HepG2 (cell line): ENCODE measurements at regions not wholly inside any gene's neighbourhood (a gene's known extent, or its start where the extent isn't known, plus 50 kb on each side); places are given as distances from the start of the nearest gene placed in this dataset.
A peak's percentile ranks its signal among the peaks of the same experiment; 100 is the strongest.
"Not testable (repeated sequence)": the region's sequence is repeated elsewhere in the genome, so short reads cannot be mapped to it uniquely, and the experiment has no call there.

Source experiments
- ATAC-seq: fragments of 200-7000 bp; cut with Tn5 transposase; 3 replicates; pipeline ENCODE4 v1.9.1; 2020; ENCODE audit warnings: mild to moderate bottlenecking, moderate library complexity
- BruUV-seq: library from RNA; stranded (reverse); fragments of 400-500 nt; replicated peaks from 2 replicates; lab custom pipeline; 2021; lab: Mats Ljungman, UMichigan
- CTCF ChIA-PET: fragments of 300-600 bp; formaldehyde crosslinking; extraction: SDS; loops from one replicate; lab custom pipeline; 2021; ENCODE audit warnings: low total read pairs, inconsistent platforms, low intra/inter-chr PET ratio; lab: Yijun Ruan, JAX
- POLR2A ChIA-PET: fragments of 350-600 bp; sonication (Branson Sonifier 250); formaldehyde crosslinking; loops from one replicate; lab custom pipeline; 2020; ENCODE audit warnings: antibody characterized with exemption, inconsistent platforms; lab: Yijun Ruan, JAX
- DNase-seq: peaks from one replicate; pipeline ENCODE4 v3.0.0-alpha.2; 2015; ENCODE audit warnings: low spot score
- FAIRE-seq: peaks from 3 replicates; lab custom pipeline; 2011; peaks lifted over from hg19 to GRCh38; lab: Jason Lieb, UNC
- H2AFZ ChIP-seq: one replicate; pipeline ENCODE4 v1.6.1; 2011; ENCODE audit warnings: low read length, inconsistent platforms
- H3K27ac ChIP-seq: fragments of 300-600 bp; 3 replicates; pipeline ENCODE4 v1.8.0; 2011; ENCODE audit warnings: mixed run types, mild to moderate bottlenecking, mixed read lengths, low read length, inconsistent platforms; ENCODE audit not compliant: insufficient read depth; ENCODE audit errors: extremely low read length
- H3K27me3 ChIP-seq, 2 experiments: fragments of 200-600 bp in 1 of 2; 2 replicates in 1 of 2; 3 replicates in 1 of 2; pipeline versions ENCODE4 v1.6.0 to v1.8.0; 2011; ENCODE audit warnings: low read length in 2 of 2, mild to moderate bottlenecking in 2 of 2, moderate library complexity in 2 of 2, inconsistent platforms in 1 of 2; ENCODE audit not compliant: insufficient read depth in 2 of 2, control insufficient read depth in 1 of 2
- H3K36me3 ChIP-seq, 2 experiments: fragments of 200-600 bp in 1 of 2; replicated peaks in 1 of 2; 2 replicates in 1 of 2; 3 replicates in 1 of 2; pipeline versions ENCODE4 v1.5.1 to v1.8.0; 2011; ENCODE audit warnings: low read length in 2 of 2, inconsistent platforms in 1 of 2; ENCODE audit not compliant: insufficient read depth in 2 of 2, control insufficient read depth in 1 of 2
- H3K4me1 ChIP-seq: 2 replicates; pipeline ENCODE4 v1.5.1; 2012; ENCODE audit warnings: low read length, inconsistent platforms; ENCODE audit not compliant: insufficient read depth
- H3K4me2 ChIP-seq: 2 replicates; pipeline ENCODE4 v1.6.0; 2011; ENCODE audit warnings: low read depth, low read length, inconsistent platforms
- H3K4me3 ChIP-seq, 3 experiments: fragments of 200-600 bp in 1 of 3; sonication (generic), shearing (Covaris generic) in 1 of 3; replicated peaks in 1 of 3; 2 replicates each; pipeline ENCODE4 v1.5.1; 2011 to 2016; ENCODE audit warnings: low read length in 3 of 3, inconsistent platforms in 2 of 3, low read depth in 2 of 3, mild to moderate bottlenecking in 2 of 3, control low read depth in 1 of 3, mixed read lengths in 1 of 3; ENCODE audit not compliant: insufficient read depth in 1 of 3
- H3K79me2 ChIP-seq: one replicate; pipeline ENCODE4 v1.6.1; 2011; ENCODE audit warnings: low read length, inconsistent platforms; ENCODE audit not compliant: insufficient read depth
- H3K9ac ChIP-seq: 2 replicates; pipeline ENCODE4 v1.6.0; 2011; ENCODE audit warnings: mild to moderate bottlenecking, low read depth, low read length, inconsistent platforms; ENCODE audit not compliant: insufficient read depth
- H3K9me3 ChIP-seq: 2 replicates; pipeline ENCODE4 v1.5.1; 2012; ENCODE audit warnings: mild to moderate bottlenecking, low read length
- H4K20me1 ChIP-seq: 2 replicates; pipeline ENCODE4 v1.6.0; 2011; ENCODE audit warnings: inconsistent platforms, mild to moderate bottlenecking, low read length, moderate library complexity; ENCODE audit not compliant: insufficient read depth
- MNT ChIP-seq: fragments of 450-650 bp; IDR thresholded peaks from 2 replicates; pipeline ENCODE4 v1.6.1; 2016
- SRY ChIP-seq: sonication (generic); formaldehyde crosslinking; IDR thresholded peaks from 2 replicates; pipeline ENCODE4 v1.8.0; 2022; ENCODE audit warnings: mild to moderate bottlenecking, missing genetic modification reagents
- WGBS: methylation state at CpG from one replicate; pipeline ENCODE4 v1.1.6; 2017; ENCODE audit warnings: low lambda C conversion rate; 5-methylcytosine and 5-hydroxymethylcytosine counted together
- in situ Hi-C: cut with HindIII; loops from 2 replicates; pipeline ENCODE4 v1.10.0; 2017; ENCODE audit warnings: low pct_unique_long_range_greater_than_20kb; ENCODE audit not compliant: extremely low pct_ligation_motif_present
- intact Hi-C: fragments of 100-400 bp; cut with micrococcal nuclease; formaldehyde crosslinking; loops from one replicate; pipeline ENCODE4 v1.10.0; 2022; ENCODE audit not compliant: unreplicated experiment

DNA sequence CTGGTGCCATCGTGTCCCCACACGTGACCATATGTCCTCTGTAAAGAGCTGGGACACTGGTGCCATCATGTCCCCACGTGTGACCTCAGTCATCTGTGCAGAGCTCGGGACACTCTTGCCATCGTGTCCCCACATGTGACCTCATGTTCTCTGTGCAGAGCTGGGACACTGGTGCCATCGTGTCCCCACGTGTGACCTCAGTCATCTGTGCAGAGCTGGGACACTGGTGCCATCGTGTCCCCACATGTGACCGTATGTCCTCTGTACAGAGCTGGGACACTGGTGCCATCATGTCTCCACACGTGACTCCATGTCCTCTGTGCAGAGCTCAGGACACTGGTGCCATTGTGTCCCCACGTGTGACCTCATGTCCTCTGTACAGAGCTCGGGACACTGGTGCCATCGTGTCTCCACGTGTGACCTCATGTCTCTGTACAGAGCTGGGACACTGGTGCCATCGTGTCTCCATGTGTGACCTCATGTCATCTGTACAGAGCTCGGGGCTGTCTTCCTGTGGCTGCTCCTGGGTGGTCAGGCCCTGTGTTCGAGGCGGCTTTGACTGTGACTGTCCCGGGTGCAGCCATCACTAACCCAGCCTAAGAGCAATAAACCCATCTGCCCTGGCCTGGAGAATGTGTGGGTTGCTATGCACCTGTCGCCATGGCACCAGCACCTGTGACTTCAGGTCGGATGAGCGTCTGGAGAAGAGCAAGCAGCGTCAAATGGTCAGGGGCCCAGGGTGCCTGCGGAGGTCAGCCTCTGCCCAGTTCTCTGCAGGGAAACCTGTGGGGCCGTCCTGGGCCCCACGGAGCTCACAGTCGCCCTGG lies 334.4 kb downstream of the ADGRD1 start:
- H3K4me2 ChIP-seq: no peak overlapping the region
- H3K4me1 ChIP-seq: no peaks in the 10 kb centered on the region
- 19% methylated on average over 5 of the region's 27 CpGs for WGBS
- no peak for DNase-seq
- no peak overlapping the region for H2AFZ ChIP-seq
- H3K27ac ChIP-seq: no peak overlapping the region
- TF ChIP-seq SRY (CRISPR knock-in tag) (no peak), MNT (peak; percentile 72)
- ChIA-PET CTCF (no interaction called here), POLR2A (no interaction called here)
- H4K20me1 ChIP-seq: no peaks in the 10 kb centered on the region
- no peak overlapping the region for H3K4me3 ChIP-seq
- H3K9ac ChIP-seq: no peak overlapping the region
- no peaks in the 10 kb centered on the region; a peak in 2 of 5 replicates for H3K27me3 ChIP-seq
- intact Hi-C loops: no loop called here
- no peak for ATAC-seq
- no peaks in the 10 kb centered on the region for H3K36me3 ChIP-seq
- in situ Hi-C loops: no loop called here
- no peak for FAIRE-seq
- H3K79me2 ChIP-seq: no peaks in the 10 kb centered on the region
- BruUV-seq: no TSS peak
- no peaks in the 10 kb centered on the region for H3K9me3 ChIP-seq

DNA sequence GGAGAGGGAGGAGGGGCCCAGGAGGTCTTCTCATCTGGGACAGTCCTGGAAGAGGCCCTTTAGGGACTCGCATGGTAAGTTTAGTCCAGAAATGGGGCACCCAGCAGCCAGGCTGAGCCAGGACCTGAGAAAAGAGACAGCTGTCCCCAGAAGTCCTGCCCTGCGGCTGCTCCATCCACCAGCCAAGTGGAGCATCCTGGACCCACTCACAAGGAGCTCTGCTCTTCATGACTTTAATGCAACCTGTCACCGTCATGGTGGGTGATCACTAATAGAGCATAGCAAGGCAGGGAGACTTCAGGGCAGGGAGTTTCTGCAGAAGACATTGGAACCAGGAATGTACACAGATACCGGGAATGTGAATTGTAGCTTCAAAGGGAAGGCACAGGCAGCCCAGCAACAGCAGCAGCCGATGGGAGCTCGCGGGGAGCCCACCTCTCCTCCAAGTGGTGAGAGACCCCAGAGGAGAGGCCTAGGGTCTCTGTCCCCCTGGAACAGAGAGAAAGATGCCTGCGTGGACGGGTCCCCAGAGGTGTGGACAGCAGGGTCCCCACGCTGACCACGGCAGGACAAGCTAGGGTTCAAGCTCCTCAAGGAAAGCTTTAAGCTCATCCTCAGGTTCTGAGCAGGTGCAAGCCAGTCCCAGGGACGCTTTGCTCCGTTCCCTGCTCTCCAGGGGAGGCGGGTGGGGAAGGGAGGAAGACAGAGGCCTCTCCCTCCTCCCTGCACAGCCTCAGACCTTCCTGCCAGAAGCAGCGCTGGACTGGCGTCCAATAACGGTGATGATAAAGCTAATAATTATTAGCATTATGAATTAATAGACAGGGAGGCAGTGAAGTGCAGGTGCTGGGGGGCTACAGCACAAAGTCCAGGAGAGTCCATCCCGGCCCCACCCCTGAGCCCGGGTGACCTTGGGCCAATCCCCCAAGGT lies 335.3 kb downstream of the ADGRD1 start:
- POLR2A ChIA-PET, H3K4me3 ChIP-seq, BruUV-seq, intact Hi-C loops, in situ Hi-C loops, H3K9me3 ChIP-seq, H3K27ac ChIP-seq, H3K4me1 ChIP-seq, DNase-seq, H3K27me3 ChIP-seq, FAIRE-seq, ATAC-seq, H3K9ac ChIP-seq, H2AFZ ChIP-seq, H3K4me2 ChIP-seq, H3K36me3 ChIP-seq, CTCF ChIA-PET, H4K20me1 ChIP-seq, H3K79me2 ChIP-seq: not testable (repeated sequence)
- WGBS: 39% methylated on average over 9 of the region's 19 CpGs

GRCh38 chr12:131289807-131290206 lies 336.1 kb downstream of the ADGRD1 start:
- H4K20me1 ChIP-seq, DNase-seq, BruUV-seq, H3K27me3 ChIP-seq, FAIRE-seq, POLR2A ChIA-PET, ATAC-seq, H3K9ac ChIP-seq, H3K36me3 ChIP-seq, H3K4me1 ChIP-seq, H3K4me3 ChIP-seq, H2AFZ ChIP-seq, H3K79me2 ChIP-seq, CTCF ChIA-PET, H3K9me3 ChIP-seq, intact Hi-C loops, H3K27ac ChIP-seq, H3K4me2 ChIP-seq: not testable (repeated sequence)
- in situ Hi-C loops: loop anchor here (10.0 kb wide), 1 partner anchor 375 kb away; no protein-coding TSS in a partner anchor
- WGBS: no CpG with 5 or more reads among the region's 8 CpGs
